ENCODE measurements at regions not wholly inside any gene's neighbourhood (a gene's known extent, or its start where the extent isn't known, plus 50 kb on each side); places are given as distances from the start of the nearest gene placed in this dataset.

DNA sequence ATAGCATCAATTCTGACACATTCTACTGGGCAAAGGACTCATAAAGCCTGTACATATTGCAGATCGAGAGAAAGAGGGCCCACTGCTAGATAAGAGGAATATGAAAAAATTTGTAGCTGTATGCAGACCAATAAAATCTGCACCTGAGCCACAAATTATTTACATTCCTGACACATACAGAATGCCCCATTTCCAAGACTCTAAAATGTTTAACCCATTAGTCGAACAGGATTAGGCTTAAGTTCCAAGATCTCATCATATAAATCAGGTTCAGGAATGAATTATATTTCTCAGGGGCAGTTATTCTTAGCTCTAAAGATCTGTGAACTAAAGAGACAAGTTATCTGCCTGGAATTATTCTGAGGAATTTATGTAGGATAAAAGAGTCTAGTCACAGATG is 1615.8 kb downstream of the ARAP2 start:
- intact Hi-C loops (cut with micrococcal nuclease) = no loop called here
- H3K4me1 ChIP-seq (ENCODE audit: control insufficient read depth in 1 of 2, insufficient read depth in 2 of 2, low read length in 2 of 2) = no peaks in the 10 kb centered on the region
- DNase-seq (ENCODE audit: low read depth, low spot score) (no peak), ATAC-seq (no peak)
- RAD21 ChIA-PET (ENCODE audit: low non-redundant PET in 1 of 2, low total read pairs in 2 of 2, uncharacterized antibody in 2 of 2, unreplicated experiment in 2 of 2) = no interaction called here
- H3K9ac ChIP-seq (ENCODE audit: low read length) = no peak overlapping the region
- H3K9me3 ChIP-seq (ENCODE audit: control insufficient read depth in 1 of 2, insufficient read depth in 1 of 2, low read depth in 1 of 2, low read length in 2 of 2) = no peaks in the 10 kb centered on the region
- no peaks in the 10 kb centered on the region for H3K36me3 ChIP-seq (ENCODE audit: control insufficient read depth in 1 of 2, insufficient read depth in 2 of 2, low read length in 2 of 2)
- no peaks in the 10 kb centered on the region for H3K27me3 ChIP-seq (ENCODE audit: insufficient read depth, low read length)
- no peak overlapping the region for H3K4me2 ChIP-seq (ENCODE audit: low read length)
- H3K27ac ChIP-seq (ENCODE audit: low read depth, low read length) = no peak overlapping the region
- TF ChIP-seq FOSL1 (IDR thresholded peaks at IDR 0.05; ENCODE audit: low read depth) = no peak
- TF ChIP-seq EZH2 (IDR thresholded peaks at IDR 0.05) = no peak
- no peak for TF ChIP-seq CEBPB (IDR thresholded peaks at IDR 0.05; ENCODE audit: low read depth)
- TF ChIP-seq SP1 (IDR thresholded peaks at IDR 0.05; ENCODE audit: low read depth) = no peak
- no peak for TF ChIP-seq SRF (IDR thresholded peaks at IDR 0.05; ENCODE audit: low read depth)
- no peak for TF ChIP-seq ELF1 (IDR thresholded peaks at IDR 0.05; ENCODE audit: borderline replicate concordance, low read depth)
- TF ChIP-seq CBX3 (IDR thresholded peaks at IDR 0.05; ENCODE audit: low read depth) = no peak
- TF ChIP-seq YY1 (IDR thresholded peaks at IDR 0.05; ENCODE audit: extremely low read depth, insufficient replicate concordance, low read depth, low read length) = no peak
- no peak for TF ChIP-seq ZNF274 (IDR thresholded peaks at IDR 0.05; ENCODE audit: low read depth, low read length)
- TF ChIP-seq SIN3A (IDR thresholded peaks at IDR 0.05; ENCODE audit: low read depth) = no peak
- TF ChIP-seq ATF3 (IDR thresholded peaks at IDR 0.05) = no peak
- TF ChIP-seq EZH2phosphoT487 (IDR thresholded peaks at IDR 0.05; ENCODE audit: borderline replicate concordance) = no peak
- no peak for TF ChIP-seq JUND (IDR thresholded peaks at IDR 0.05)
- no peak for TF ChIP-seq MAX (IDR thresholded peaks at IDR 0.05)
- TF ChIP-seq, protein P1, sequence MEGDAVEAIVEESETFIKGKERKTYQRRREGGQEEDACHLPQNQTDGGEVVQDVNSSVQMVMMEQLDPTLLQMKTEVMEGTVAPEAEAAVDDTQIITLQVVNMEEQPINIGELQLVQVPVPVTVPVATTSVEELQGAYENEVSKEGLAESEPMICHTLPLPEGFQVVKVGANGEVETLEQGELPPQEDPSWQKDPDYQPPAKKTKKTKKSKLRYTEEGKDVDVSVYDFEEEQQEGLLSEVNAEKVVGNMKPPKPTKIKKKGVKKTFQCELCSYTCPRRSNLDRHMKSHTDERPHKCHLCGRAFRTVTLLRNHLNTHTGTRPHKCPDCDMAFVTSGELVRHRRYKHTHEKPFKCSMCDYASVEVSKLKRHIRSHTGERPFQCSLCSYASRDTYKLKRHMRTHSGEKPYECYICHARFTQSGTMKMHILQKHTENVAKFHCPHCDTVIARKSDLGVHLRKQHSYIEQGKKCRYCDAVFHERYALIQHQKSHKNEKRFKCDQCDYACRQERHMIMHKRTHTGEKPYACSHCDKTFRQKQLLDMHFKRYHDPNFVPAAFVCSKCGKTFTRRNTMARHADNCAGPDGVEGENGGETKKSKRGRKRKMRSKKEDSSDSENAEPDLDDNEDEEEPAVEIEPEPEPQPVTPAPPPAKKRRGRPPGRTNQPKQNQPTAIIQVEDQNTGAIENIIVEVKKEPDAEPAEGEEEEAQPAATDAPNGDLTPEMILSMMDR (IDR thresholded peaks at IDR 0.05 in 2 of 3, conservative IDR thresholded peaks at IDR 0.05 in 1 of 3; ENCODE audit: borderline replicate concordance in 1 of 3, insufficient read depth in 1 of 3, low read depth in 2 of 3, low read length in 2 of 3) = no peak
- no peak for TF ChIP-seq TCF7L2 (IDR thresholded peaks at IDR 0.05; ENCODE audit: borderline replicate concordance, extremely low read depth, insufficient read depth, insufficient read length)
- no peak for TF ChIP-seq REST (IDR thresholded peaks at IDR 0.05; ENCODE audit: low read depth)
- TF ChIP-seq RAD21 (IDR thresholded peaks at IDR 0.05; ENCODE audit: low read depth) = no peak
- no peak for TF ChIP-seq ZFX (IDR thresholded peaks at IDR 0.05)
- POLR2A ChIA-PET = no interaction called here
- H2AFZ ChIP-seq (ENCODE audit: low read depth, low read length, poor library complexity, severe bottlenecking) = no peak overlapping the region
- H3K9me2 ChIP-seq (ENCODE audit: insufficient read depth) = no peaks in the 10 kb centered on the region
- no peaks in the 10 kb centered on the region for H3K79me2 ChIP-seq (ENCODE audit: insufficient read depth, low read length)
- no peaks in the 10 kb centered on the region for H4K20me1 ChIP-seq (ENCODE audit: insufficient read depth)
- CTCF ChIA-PET = no interaction called here
- H3K4me3 ChIP-seq (replicated peaks in 1 of 2; ENCODE audit: low read depth in 1 of 2, low read length in 2 of 2) = no peak overlapping the region
- no TSS peak for BruUV-seq (replicated peaks)

Data from HCT116 (cell line).